ENCODE measurements at regions not wholly inside any gene's neighbourhood (a gene's known extent, or its start where the extent isn't known, plus 50 kb on each side); places are given as distances from the start of the nearest gene placed in this dataset.
A peak's percentile ranks its signal among the peaks of the same experiment; 100 is the strongest.

DNA sequence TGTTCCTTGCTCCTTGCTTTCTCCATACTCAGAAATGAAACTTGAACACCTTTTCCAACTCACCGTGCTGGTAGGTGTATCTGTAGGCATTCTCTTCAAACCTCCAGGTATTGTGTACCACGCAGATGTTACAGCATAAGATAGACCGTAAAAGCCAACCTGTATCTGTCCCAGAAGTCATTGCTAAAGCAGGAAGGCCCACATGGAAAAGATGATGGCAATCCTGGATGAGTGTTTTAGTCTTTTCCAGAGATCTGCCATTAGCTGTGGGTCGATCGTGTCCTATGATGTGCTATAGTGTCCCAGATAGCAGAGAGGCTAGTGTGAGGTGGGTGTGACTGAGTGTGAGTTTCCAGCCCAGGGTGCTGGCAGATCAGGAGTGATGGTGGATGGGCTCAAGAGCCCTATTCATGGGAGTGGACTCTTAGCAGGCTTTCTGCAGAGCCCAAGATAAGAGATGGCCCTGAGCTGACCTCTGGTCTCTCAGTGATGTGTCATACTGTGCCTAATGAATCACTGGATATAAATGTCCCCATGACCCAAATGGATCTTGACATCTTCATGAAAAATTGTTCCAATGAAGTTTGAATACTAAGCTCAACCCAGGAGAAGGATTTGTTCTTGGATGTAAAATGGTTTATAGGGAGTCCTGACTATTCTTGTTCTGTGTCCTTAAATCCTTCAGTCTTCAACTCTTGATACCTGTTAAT is 69.1 kb upstream of the WDR1 start:
- CTCF ChIA-PET: no interaction called here
- H3K4me1 Mint-ChIP-seq: peaks cover 15 to 28% (median 16%) of the 10 kb centered on the region in 3 donors

GRCh38 chr4:10184501-10184938 is 67.9 kb upstream of the WDR1 start:
- peaks cover 0 to 3% of the 10 kb centered on the region in 2 donors for H3K27me3 Mint-ChIP-seq
- H3K27ac ChIP-seq (ENCODE audit: low read length): no peak overlapping the region
- CTCF ChIA-PET: no interaction called here

More for the DNA sequence above, 69.1 kb upstream of the WDR1 start:
- Mint-ChIP-seq H3K36me3 (no peaks in the 10 kb centered on the region), H3K27ac (no peak overlapping the region), H3K27me3 (peaks cover 0 to 3% of the 10 kb centered on the region in 2 donors), H3K9me3 (no peaks in the 10 kb centered on the region), H3K4me3 (no peak overlapping the region)
- WGBS (ENCODE audit: insufficient coverage): 90% methylated on average over 3 of the region's 5 CpGs
- Histone ChIP-seq H3K27ac (ENCODE audit: low read length) (no peak overlapping the region), H3K4me3 (ENCODE audit: control insufficient read depth in 1 of 2, extremely low read depth in 1 of 2, low read length in 1 of 2) (no peak overlapping the region), H3K4me1 (ENCODE audit: control insufficient read depth in 1 of 2, extremely low read depth in 1 of 2, insufficient read depth in 2 of 2, low read length in 2 of 2) (peaks cover 2 to 8% of the 10 kb centered on the region in 2 experiments), H3K27me3 (replicated peaks in 1 of 2; ENCODE audit: control insufficient read depth in 2 of 2, extremely low read depth in 1 of 2, insufficient read depth in 2 of 2, low read length in 1 of 2) (peaks cover 0 to 3% of the 10 kb centered on the region in 2 experiments), H3K36me3 (ENCODE audit: control insufficient read depth in 2 of 2, extremely low read depth in 1 of 2, insufficient read depth in 1 of 2, low read length in 1 of 2) (no peaks in the 10 kb centered on the region), H3K9me3 (no peaks in the 10 kb centered on the region)
- no peak for ATAC-seq (replicated peaks in 1 of 4)
- DNase-seq: no peak
- POLR2A ChIA-PET: no interaction called here

GRCh38 chr4:10184041-10184440 is 67.4 kb upstream of the WDR1 start:
- no CpG with 5 or more reads among the region's 5 CpGs for WGBS (ENCODE audit: insufficient coverage)
- Histone ChIP-seq H3K27me3 (replicated peaks in 1 of 2; ENCODE audit: control insufficient read depth in 2 of 2, extremely low read depth in 1 of 2, insufficient read depth in 2 of 2, low read length in 1 of 2) (peaks cover 0 to 3% of the 10 kb centered on the region in 2 experiments), H3K9me3 (no peaks in the 10 kb centered on the region), H3K4me3 (ENCODE audit: control insufficient read depth in 1 of 2, extremely low read depth in 1 of 2, low read length in 1 of 2) (no peak overlapping the region), H3K4me1 (ENCODE audit: control insufficient read depth in 1 of 2, extremely low read depth in 1 of 2, insufficient read depth in 2 of 2, low read length in 2 of 2) (peaks cover 2 to 8% of the 10 kb centered on the region in 2 experiments), H3K27ac (ENCODE audit: low read length) (no peak overlapping the region), H3K36me3 (ENCODE audit: control insufficient read depth in 2 of 2, extremely low read depth in 1 of 2, insufficient read depth in 1 of 2, low read length in 1 of 2) (no peaks in the 10 kb centered on the region)
- Mint-ChIP-seq H3K36me3 (no peaks in the 10 kb centered on the region), H3K27ac (no peak overlapping the region), H3K27me3 (peaks cover 0 to 3% of the 10 kb centered on the region in 2 donors), H3K4me3 (no peak overlapping the region), H3K9me3 (no peaks in the 10 kb centered on the region), H3K4me1 (peaks cover 15 to 30% (median 16%) of the 10 kb centered on the region in 3 donors)
- POLR2A ChIA-PET: interaction anchor here in 1 of 2 donors (0.5 kb wide), 1 partner anchor 67 kb away, joined by 13 read pairs; the partner anchor contains the start of gene WDR1
- DNase-seq (no peak), ATAC-seq (replicated peaks in 1 of 4) (no peak)
- CTCF ChIA-PET: no interaction called here

More at GRCh38 chr4:10184501-10184938, 67.9 kb upstream of the WDR1 start:
- POLR2A ChIA-PET: no interaction called here
- H3K4me1 Mint-ChIP-seq: peaks cover 15 to 30% (median 16%) of the 10 kb centered on the region in 3 donors
- H3K9me3 Mint-ChIP-seq: no peaks in the 10 kb centered on the region
- H3K36me3 Mint-ChIP-seq: no peaks in the 10 kb centered on the region
- no peak overlapping the region for H3K4me3 ChIP-seq (ENCODE audit: control insufficient read depth in 1 of 2, extremely low read depth in 1 of 2, low read length in 1 of 2)
- ATAC-seq (replicated peaks in 1 of 4) (peak in 1 of 4 experiments; percentile 11), DNase-seq (no peak)
- no peaks in the 10 kb centered on the region for H3K9me3 ChIP-seq
- H3K4me1 ChIP-seq (ENCODE audit: control insufficient read depth in 1 of 2, extremely low read depth in 1 of 2, insufficient read depth in 2 of 2, low read length in 2 of 2): peaks cover 2 to 8% of the 10 kb centered on the region in 2 experiments
- H3K27ac Mint-ChIP-seq: no peak overlapping the region
- WGBS (ENCODE audit: insufficient coverage): 80% methylated on average over 5 of the region's 7 CpGs
- no peaks in the 10 kb centered on the region for H3K36me3 ChIP-seq (ENCODE audit: control insufficient read depth in 2 of 2, extremely low read depth in 1 of 2, insufficient read depth in 1 of 2, low read length in 1 of 2)
- H3K4me3 Mint-ChIP-seq: no peak overlapping the region
- H3K27me3 ChIP-seq (replicated peaks in 1 of 2; ENCODE audit: control insufficient read depth in 2 of 2, extremely low read depth in 1 of 2, insufficient read depth in 2 of 2, low read length in 1 of 2): peaks cover 0 to 3% of the 10 kb centered on the region in 2 experiments

- Histone ChIP-seq H3K9me3 (no peaks in the 10 kb centered on the region), H3K36me3 (ENCODE audit: control insufficient read depth in 2 of 2, extremely low read depth in 1 of 2, insufficient read depth in 1 of 2, low read length in 1 of 2) (no peaks in the 10 kb centered on the region), H3K27ac (ENCODE audit: low read length) (no peak overlapping the region), H3K27me3 (replicated peaks in 1 of 2; ENCODE audit: control insufficient read depth in 2 of 2, extremely low read depth in 1 of 2, insufficient read depth in 2 of 2, low read length in 1 of 2) (peaks cover 0 to 3% of the 10 kb centered on the region in 2 experiments), H3K4me3 (ENCODE audit: control insufficient read depth in 1 of 2, extremely low read depth in 1 of 2, low read length in 1 of 2) (no peak overlapping the region), H3K4me1 (ENCODE audit: control insufficient read depth in 1 of 2, extremely low read depth in 1 of 2, insufficient read depth in 2 of 2, low read length in 2 of 2) (peaks cover 2 to 8% of the 10 kb centered on the region in 2 experiments)
- ATAC-seq (replicated peaks in 1 of 4): no peak
- ChIA-PET POLR2A (interaction anchor here in 1 of 2 donors (0.5 kb wide), 1 partner anchor 67 kb away, joined by 13 read pairs; the partner anchor contains the start of gene WDR1), CTCF (no interaction called here)
- Mint-ChIP-seq H3K27ac (no peak overlapping the region), H3K9me3 (no peaks in the 10 kb centered on the region), H3K4me1 (peaks cover 15 to 30% (median 16%) of the 10 kb centered on the region in 3 donors), H3K36me3 (no peaks in the 10 kb centered on the region), H3K27me3 (peaks cover 0 to 2% of the 10 kb centered on the region in 2 donors), H3K4me3 (no peak overlapping the region)
- 17% methylated on average over 1 of the region's 1 CpG for WGBS (ENCODE audit: insufficient coverage)
- no peak for DNase-seq
These were observed 66.9 kb upstream of the WDR1 start for GRCh38 chr4:10183462-10183861.

DNA sequence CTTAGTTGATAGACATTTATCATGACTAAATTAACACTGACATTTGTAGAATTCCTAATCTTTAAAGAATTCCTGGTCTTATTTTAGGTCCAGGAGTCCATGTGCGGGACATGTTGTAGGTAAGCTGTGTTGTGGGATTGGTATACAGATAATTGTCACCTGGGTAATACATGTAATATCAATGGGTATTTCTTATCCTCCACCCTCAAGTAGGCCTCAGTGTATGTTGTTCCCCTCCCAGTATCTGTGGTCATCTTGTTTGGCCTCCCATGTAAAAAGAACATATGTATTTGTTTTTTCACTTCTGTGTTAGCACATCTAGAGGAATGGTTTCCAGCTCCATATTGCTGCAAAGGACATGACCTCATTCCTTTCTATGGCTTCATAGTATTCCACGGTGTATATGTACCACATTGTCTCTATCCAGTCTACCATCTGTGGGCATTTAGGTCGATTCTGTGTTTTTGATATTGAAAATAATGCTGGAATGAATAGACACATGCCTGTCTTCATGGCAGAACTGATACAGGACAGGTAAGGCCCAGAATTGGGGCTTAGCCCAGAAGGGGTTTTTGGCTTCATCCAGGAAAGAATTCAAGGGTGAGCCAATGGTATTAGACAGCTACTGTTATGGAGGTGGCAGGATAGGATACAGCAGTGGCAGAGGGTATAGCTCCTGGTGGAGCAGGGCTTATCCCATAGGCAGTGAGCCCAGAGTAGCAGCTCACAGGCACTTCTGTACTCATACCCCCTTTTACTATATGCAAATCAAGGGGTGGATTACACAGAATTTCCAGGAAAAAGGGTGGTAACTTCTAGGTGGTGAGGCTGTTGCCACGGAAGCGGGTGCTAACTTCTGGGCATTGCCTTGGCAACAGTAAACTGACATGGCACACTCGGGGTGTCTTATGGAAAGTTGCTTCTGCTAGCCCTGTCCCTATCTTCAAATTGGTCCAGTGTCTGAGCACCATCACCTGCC is 66.1 kb upstream of the WDR1 start:
- H3K36me3 ChIP-seq (ENCODE audit: control insufficient read depth in 2 of 2, extremely low read depth in 1 of 2, insufficient read depth in 1 of 2, low read length in 1 of 2): no peaks in the 10 kb centered on the region
- Mint-ChIP-seq H3K27ac (no peak overlapping the region), H3K4me1 (peaks cover 15 to 30% (median 16%) of the 10 kb centered on the region in 3 donors), H3K4me3 (no peak overlapping the region), H3K27me3 (no peaks in the 10 kb centered on the region), H3K36me3 (no peaks in the 10 kb centered on the region), H3K9me3 (no peaks in the 10 kb centered on the region)
- H3K27me3 ChIP-seq (replicated peaks in 1 of 2; ENCODE audit: control insufficient read depth in 2 of 2, extremely low read depth in 1 of 2, insufficient read depth in 2 of 2, low read length in 1 of 2): peaks cover 0 to 3% of the 10 kb centered on the region in 2 experiments
- H3K27ac ChIP-seq (ENCODE audit: low read length): no peak overlapping the region
- DNase-seq (no peak), ATAC-seq (replicated peaks in 1 of 4) (no peak)
- WGBS (ENCODE audit: insufficient coverage): 83% methylated on average over 1 of the region's 6 CpGs
- no peak overlapping the region for H3K4me3 ChIP-seq (ENCODE audit: control insufficient read depth in 1 of 2, extremely low read depth in 1 of 2, low read length in 1 of 2)
- H3K4me1 ChIP-seq (ENCODE audit: control insufficient read depth in 1 of 2, extremely low read depth in 1 of 2, insufficient read depth in 2 of 2, low read length in 2 of 2): peaks cover 2 to 8% of the 10 kb centered on the region in 2 experiments
- ChIA-PET POLR2A (interaction anchor here in 1 of 2 donors (0.6 kb wide), 1 partner anchor 277 kb away, joined by 7 read pairs; no protein-coding TSS in a partner anchor), CTCF (no interaction called here)
- H3K9me3 ChIP-seq: no peaks in the 10 kb centered on the region
